ENCODE measurements at regions not wholly inside any gene's neighbourhood (a gene's known extent, or its start where the extent isn't known, plus 50 kb on each side); places are given as distances from the start of the nearest gene placed in this dataset.

- Histone ChIP-seq H3K9me3 (ENCODE audit: low read length) (no peaks in the 10 kb centered on the region), H3K36me3 (ENCODE audit: insufficient read depth, low read length) (no peaks in the 10 kb centered on the region), H3K27me3 (ENCODE audit: insufficient read depth, low read depth, low read length) (no peaks in the 10 kb centered on the region), H3K79me2 (replicated peaks; ENCODE audit: insufficient read depth, low read length) (no peaks in the 10 kb centered on the region), H3K4me3 (ENCODE audit: low read length) (no peak overlapping the region), H4K20me1 (ENCODE audit: insufficient read depth) (no peaks in the 10 kb centered on the region), H3F3A (ENCODE audit: insufficient read depth, low read length, poor library complexity, severe bottlenecking) (no peaks in the 10 kb centered on the region), H3K9ac (ENCODE audit: low read length) (no peak overlapping the region), H2AFZ (ENCODE audit: low read depth, low read length) (no peak overlapping the region), H3K27ac (ENCODE audit: low read length) (no peak overlapping the region), H3K4me2 (ENCODE audit: low read length) (no peak overlapping the region), H3K9me2 (ENCODE audit: insufficient read depth, low read length) (no peaks in the 10 kb centered on the region)
- no peak for TF ChIP-seq EZH2 (IDR thresholded peaks at IDR 0.05; ENCODE audit: borderline replicate concordance, insufficient read depth, low read length, poor library complexity, severe bottlenecking)
- TF ChIP-seq TAF1 (IDR thresholded peaks at IDR 0.05; ENCODE audit: low read depth), result no peak
- TF ChIP-seq EP300 (conservative IDR thresholded peaks at IDR 0.05; ENCODE audit: poor library complexity, severe bottlenecking), result no peak
- TF ChIP-seq RAD21 (conservative IDR thresholded peaks at IDR 0.05), result no peak
- TF ChIP-seq CTCF (IDR thresholded peaks at IDR 0.05; ENCODE audit: poor library complexity, severe bottlenecking), result no peak
- no peak for TF ChIP-seq POLR2AphosphoS5 (IDR thresholded peaks at IDR 0.05)
- TF ChIP-seq MXI1 (conservative IDR thresholded peaks at IDR 0.05; ENCODE audit: poor library complexity, severe bottlenecking), result no peak
- TF ChIP-seq REST (IDR thresholded peaks at IDR 0.05; ENCODE audit: borderline replicate concordance), result no peak
- no peak for TF ChIP-seq SMC3 (conservative IDR thresholded peaks at IDR 0.05; ENCODE audit: poor library complexity)
Measured at GRCh38 chr2:236882074-236882473, 203.6 kb upstream of the COPS8 start.

- Histone ChIP-seq H3K27me3 (ENCODE audit: insufficient read depth, low read depth, low read length) (no peaks in the 10 kb centered on the region), H3K4me2 (ENCODE audit: low read length) (no peak overlapping the region), H3K9me3 (ENCODE audit: low read length) (no peaks in the 10 kb centered on the region), H3K36me3 (ENCODE audit: insufficient read depth, low read length) (no peaks in the 10 kb centered on the region), H3K9me2 (ENCODE audit: insufficient read depth, low read length) (no peaks in the 10 kb centered on the region), H3K4me3 (ENCODE audit: low read length) (no peak overlapping the region), H3K27ac (ENCODE audit: low read length) (no peak overlapping the region), H2AFZ (ENCODE audit: low read depth, low read length) (no peak overlapping the region), H4K20me1 (ENCODE audit: insufficient read depth) (no peaks in the 10 kb centered on the region), H3K79me2 (replicated peaks; ENCODE audit: insufficient read depth, low read length) (no peaks in the 10 kb centered on the region), H3F3A (ENCODE audit: insufficient read depth, low read length, poor library complexity, severe bottlenecking) (no peaks in the 10 kb centered on the region), H3K9ac (ENCODE audit: low read length) (no peak overlapping the region)
- TF ChIP-seq POLR2AphosphoS5 (IDR thresholded peaks at IDR 0.05) (no peak), TAF1 (IDR thresholded peaks at IDR 0.05; ENCODE audit: low read depth) (no peak)
Measured at GRCh38 chr2:236882930-236883329, 202.8 kb upstream of the COPS8 start.

GRCh38 chr2:236883819-236884218, 201.9 kb upstream of the COPS8 start:
- H3K4me2 ChIP-seq (ENCODE audit: low read length), result no peak overlapping the region
- no peaks in the 10 kb centered on the region for H4K20me1 ChIP-seq (ENCODE audit: insufficient read depth)
- no peak overlapping the region for H3K4me3 ChIP-seq (ENCODE audit: low read length)
- no peaks in the 10 kb centered on the region for H3K79me2 ChIP-seq (replicated peaks; ENCODE audit: insufficient read depth, low read length)
- TF ChIP-seq SMC3 (conservative IDR thresholded peaks at IDR 0.05; ENCODE audit: poor library complexity) (no peak), EZH2 (IDR thresholded peaks at IDR 0.05; ENCODE audit: borderline replicate concordance, insufficient read depth, low read length, poor library complexity, severe bottlenecking) (no peak), MXI1 (conservative IDR thresholded peaks at IDR 0.05; ENCODE audit: poor library complexity, severe bottlenecking) (no peak), EP300 (conservative IDR thresholded peaks at IDR 0.05; ENCODE audit: poor library complexity, severe bottlenecking) (no peak), CTCF (IDR thresholded peaks at IDR 0.05; ENCODE audit: poor library complexity, severe bottlenecking) (no peak), TAF1 (IDR thresholded peaks at IDR 0.05; ENCODE audit: low read depth) (no peak), RAD21 (conservative IDR thresholded peaks at IDR 0.05) (no peak), REST (IDR thresholded peaks at IDR 0.05; ENCODE audit: borderline replicate concordance) (no peak), POLR2AphosphoS5 (IDR thresholded peaks at IDR 0.05) (no peak)
- no peak overlapping the region for H3K9ac ChIP-seq (ENCODE audit: low read length)
- no peak overlapping the region for H2AFZ ChIP-seq (ENCODE audit: low read depth, low read length)
- H3K27ac ChIP-seq (ENCODE audit: low read length), result no peak overlapping the region
- no peaks in the 10 kb centered on the region for H3K27me3 ChIP-seq (ENCODE audit: insufficient read depth, low read depth, low read length)
- H3K36me3 ChIP-seq (ENCODE audit: insufficient read depth, low read length), result no peaks in the 10 kb centered on the region
- no peaks in the 10 kb centered on the region for H3K9me3 ChIP-seq (ENCODE audit: low read length)
- no peaks in the 10 kb centered on the region for H3F3A ChIP-seq (ENCODE audit: insufficient read depth, low read length, poor library complexity, severe bottlenecking)
- H3K9me2 ChIP-seq (ENCODE audit: insufficient read depth, low read length), result no peaks in the 10 kb centered on the region

All from neural cell (in vitro differentiated cells).